Immature natural killer cell (primary cell): ENCODE measurements at regions not wholly inside any gene's neighbourhood (a gene's known extent, or its start where the extent isn't known, plus 50 kb on each side); places are given as distances from the start of the nearest gene placed in this dataset.
"Not testable (repeated sequence)": the region's sequence is repeated elsewhere in the genome, so short reads cannot be mapped to it uniquely, and the experiment has no call there.

ENCODE experiments used
- DNase-seq, 3 donors: peaks; one replicate each; pipeline ENCODE4 v3.0.0; 2022; ENCODE audit warnings: mixed read lengths in 1 of 3
- H3K27ac Mint-ChIP-seq, 6 donors: one replicate each; pipeline ENCODE4 v1.8.0; 2020; ENCODE audit warnings: mixed read lengths in 6 of 6, mild to moderate bottlenecking in 5 of 6, inconsistent platforms in 4 of 6, moderate library complexity in 3 of 6
- H3K27me3 Mint-ChIP-seq, 3 donors: one replicate each; pipeline ENCODE4 v1.8.0; 2020 to 2021; ENCODE audit warnings: low read depth in 3 of 3, mild to moderate bottlenecking in 3 of 3, mixed read lengths in 3 of 3, moderate library complexity in 3 of 3, inconsistent platforms in 1 of 3
- H3K36me3 Mint-ChIP-seq, 3 donors: one replicate each; pipeline ENCODE4 v1.8.0; 2020; ENCODE audit warnings: mixed read lengths in 3 of 3, inconsistent platforms in 2 of 3, mild to moderate bottlenecking in 2 of 3
- H3K4me1 Mint-ChIP-seq, 2 donors: one replicate each; pipeline ENCODE4 v1.8.0; 2020; ENCODE audit warnings: inconsistent platforms in 2 of 2, mild to moderate bottlenecking in 2 of 2, mixed read lengths in 2 of 2, moderate library complexity in 1 of 2
- H3K4me3 Mint-ChIP-seq, 5 donors: one replicate each; pipeline ENCODE4 v1.8.0; 2020; ENCODE audit warnings: mild to moderate bottlenecking in 5 of 5, mixed read lengths in 5 of 5, inconsistent platforms in 3 of 5, moderate library complexity in 3 of 5
- H3K9me3 Mint-ChIP-seq, 6 donors: one replicate each; pipeline ENCODE4 v1.8.0; 2020; ENCODE audit warnings: mild to moderate bottlenecking in 6 of 6, mixed read lengths in 6 of 6, inconsistent platforms in 4 of 6, moderate library complexity in 3 of 6

- H3K4me1 Mint-ChIP-seq, result not testable (repeated sequence)
Observed at GRCh38 chr7:49507206-49507605, 266.2 kb upstream of the VWC2 start.

DNA sequence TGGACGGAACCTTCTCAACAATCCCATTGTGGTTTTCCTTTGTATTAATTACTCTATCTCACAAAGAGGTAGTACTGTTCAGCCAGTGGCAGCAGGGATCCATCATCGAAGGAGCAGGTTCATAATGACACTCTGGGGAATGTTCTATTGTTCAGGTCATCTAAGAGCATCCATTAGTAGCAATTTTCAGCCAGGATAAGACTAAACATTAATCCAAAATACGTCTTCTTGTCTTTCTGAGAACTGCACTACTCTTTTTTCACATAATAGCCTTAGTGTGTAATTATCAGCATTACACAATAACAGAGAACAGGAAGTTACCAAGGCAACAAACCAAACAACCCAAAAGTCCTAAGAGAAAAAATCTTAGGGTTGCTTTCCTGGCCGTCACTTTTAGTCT lies 259.5 kb upstream of the VWC2 start:
- no peak for DNase-seq
- H3K27me3 Mint-ChIP-seq, result no peaks in the 10 kb centered on the region
- peaks cover 0 to 17% (median 7%) of the 10 kb centered on the region in 6 donors for H3K9me3 Mint-ChIP-seq
- no peaks in the 10 kb centered on the region for H3K36me3 Mint-ChIP-seq
- H3K27ac Mint-ChIP-seq, result no peak overlapping the region
- no peak overlapping the region for H3K4me3 Mint-ChIP-seq
- H3K4me1 Mint-ChIP-seq, result no peaks in the 10 kb centered on the region

More at GRCh38 chr7:49507206-49507605, 266.2 kb upstream of the VWC2 start:
- H3K27ac Mint-ChIP-seq, H3K27me3 Mint-ChIP-seq, H3K4me3 Mint-ChIP-seq, DNase-seq, H3K36me3 Mint-ChIP-seq: not testable (repeated sequence)
- H3K9me3 Mint-ChIP-seq, result peaks cover 0 to 21% (median 7%) of the 10 kb centered on the region in 6 donors

DNA sequence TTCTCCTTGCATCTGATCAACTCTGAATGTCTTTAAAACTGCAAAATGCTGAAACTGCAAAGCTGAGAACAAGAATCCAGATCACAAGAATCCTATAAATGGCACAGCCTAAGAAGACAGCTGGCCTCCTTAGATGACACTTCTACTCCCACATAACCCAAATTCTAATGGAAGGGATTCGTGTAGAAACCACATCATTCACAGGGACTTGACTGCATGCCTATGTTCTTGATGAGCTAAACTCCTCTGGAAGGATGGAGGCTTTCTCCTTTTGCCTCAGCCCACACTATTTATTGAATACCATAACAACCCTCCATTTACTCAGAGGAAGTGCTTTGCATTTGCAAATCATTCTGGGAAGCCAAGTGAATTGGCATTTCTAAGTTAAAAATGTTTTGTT lies 252.5 kb upstream of the VWC2 start:
- H3K27ac Mint-ChIP-seq, result no peak overlapping the region
- peaks cover 0 to 21% (median 6%) of the 10 kb centered on the region in 6 donors for H3K9me3 Mint-ChIP-seq
- peaks cover 0 to 1% (median 0%) of the 10 kb centered on the region in 3 donors for H3K27me3 Mint-ChIP-seq
- H3K4me3 Mint-ChIP-seq, result no peak overlapping the region
- DNase-seq, result no peak
- no peaks in the 10 kb centered on the region for H3K36me3 Mint-ChIP-seq
- no peaks in the 10 kb centered on the region for H3K4me1 Mint-ChIP-seq

GRCh38 chr7:49522111-49522510 lies 251.3 kb upstream of the VWC2 start:
- H3K4me3 Mint-ChIP-seq, result no peak overlapping the region
- no peak for DNase-seq
- no peaks in the 10 kb centered on the region for H3K4me1 Mint-ChIP-seq
- H3K27me3 Mint-ChIP-seq, result peaks cover 0 to 4% (median 0%) of the 10 kb centered on the region in 3 donors
- no peak overlapping the region for H3K27ac Mint-ChIP-seq
- H3K36me3 Mint-ChIP-seq, result no peaks in the 10 kb centered on the region
- H3K9me3 Mint-ChIP-seq, result peaks cover 0 to 26% (median 5%) of the 10 kb centered on the region in 6 donors

GRCh38 chr7:49523870-49524269 lies 249.6 kb upstream of the VWC2 start:
- Mint-ChIP-seq H3K27ac (no peak overlapping the region), H3K9me3 (peaks cover 0 to 39% (median 7%) of the 10 kb centered on the region in 6 donors), H3K27me3 (peaks cover 0 to 4% (median 0%) of the 10 kb centered on the region in 3 donors), H3K4me3 (no peak overlapping the region), H3K36me3 (no peaks in the 10 kb centered on the region), H3K4me1 (no peaks in the 10 kb centered on the region)
- DNase-seq, result no peak

DNA sequence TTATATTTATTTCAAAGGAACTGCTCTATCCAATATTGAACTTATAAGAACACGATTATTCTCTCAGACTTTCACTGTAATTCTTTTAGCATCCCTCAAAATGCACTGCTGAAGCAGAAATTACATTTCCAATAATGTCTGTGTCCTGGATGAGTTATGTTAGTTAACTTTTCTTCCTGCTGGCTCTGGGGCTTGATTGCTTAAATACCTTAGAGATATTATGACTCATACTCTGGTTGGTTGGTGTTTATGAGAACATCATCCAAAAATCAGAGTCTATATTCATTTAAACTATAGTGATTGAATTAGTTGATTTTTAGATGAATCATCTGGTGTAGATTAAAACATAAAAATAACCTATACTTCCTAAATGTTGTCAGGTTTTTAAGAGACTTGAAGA lies 246.3 kb upstream of the VWC2 start:
- H3K4me3 Mint-ChIP-seq, result no peak overlapping the region
- H3K4me1 Mint-ChIP-seq, result no peaks in the 10 kb centered on the region

DNA sequence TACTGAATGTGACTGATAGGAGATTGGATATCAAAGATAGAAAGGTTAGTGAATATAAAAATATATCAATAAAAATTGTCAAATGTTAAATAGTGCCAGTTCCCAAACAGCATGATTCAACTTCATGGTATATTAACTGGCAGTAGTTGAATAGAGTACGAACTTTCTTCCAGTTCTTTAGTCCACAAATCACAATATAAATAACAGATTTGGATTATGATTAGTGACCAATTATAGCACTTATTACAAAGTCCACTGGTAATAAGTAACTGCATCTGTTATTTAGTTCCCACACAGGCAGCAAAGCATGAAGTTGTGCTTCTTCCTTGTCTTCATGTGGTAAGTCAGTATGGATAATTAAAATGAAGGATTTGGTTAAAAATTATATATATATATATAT lies 243.0 kb upstream of the VWC2 start:
- Mint-ChIP-seq H3K27ac (no peak overlapping the region), H3K4me3 (no peak overlapping the region), H3K4me1 (no peaks in the 10 kb centered on the region), H3K9me3 (peaks cover 7 to 34% (median 16%) of the 10 kb centered on the region in 6 donors), H3K27me3 (peaks cover 0 to 5% (median 2%) of the 10 kb centered on the region in 3 donors), H3K36me3 (no peaks in the 10 kb centered on the region)
- DNase-seq, result no peak

More for the DNA sequence above, 246.3 kb upstream of the VWC2 start:
- Mint-ChIP-seq H3K27ac (no peak overlapping the region), H3K36me3 (no peaks in the 10 kb centered on the region), H3K9me3 (peaks cover 3 to 35% (median 10%) of the 10 kb centered on the region in 6 donors), H3K27me3 (peaks cover 0 to 3% (median 2%) of the 10 kb centered on the region in 3 donors)
- no peak for DNase-seq

DNA sequence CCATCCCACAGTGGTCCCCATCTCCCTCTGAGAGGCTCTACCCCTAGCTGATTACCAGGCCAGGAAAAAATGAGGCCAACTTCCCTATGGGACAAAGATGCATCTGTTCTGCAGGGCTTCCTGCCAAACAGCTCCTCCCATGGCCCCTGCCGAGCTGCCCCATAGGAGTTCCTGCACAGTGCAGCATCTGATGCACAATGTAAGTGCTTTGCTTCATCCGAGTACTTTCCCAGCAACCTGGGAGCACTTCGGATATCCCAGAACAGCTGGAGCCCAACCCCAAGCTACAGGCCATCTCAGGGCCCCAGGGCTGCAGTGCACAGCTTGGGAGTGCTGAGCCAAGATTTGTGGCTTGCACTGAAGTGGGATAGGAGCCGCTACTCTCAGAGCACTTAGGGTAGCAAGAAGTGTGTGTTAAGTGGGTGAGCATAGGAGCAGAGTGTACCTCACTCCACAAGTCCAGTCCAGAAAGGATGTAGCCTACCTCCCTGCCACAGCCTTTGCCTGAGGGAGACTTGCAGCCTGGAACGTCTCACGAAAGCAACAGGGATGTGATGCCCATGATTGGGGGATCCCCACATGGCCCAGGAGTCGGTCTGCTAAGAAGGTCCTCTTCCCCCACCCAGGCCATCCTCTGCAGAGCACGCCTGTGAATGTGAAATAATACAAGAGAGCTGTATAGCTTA lies 209.6 kb upstream of the VWC2 start:
- Mint-ChIP-seq H3K27me3 (no peaks in the 10 kb centered on the region), H3K36me3 (no peaks in the 10 kb centered on the region), H3K27ac (no peak overlapping the region), H3K4me3 (no peak overlapping the region), H3K4me1 (no peaks in the 10 kb centered on the region), H3K9me3 (peaks cover 9 to 47% (median 23%) of the 10 kb centered on the region in 6 donors)
- DNase-seq, result no peak

- Mint-ChIP-seq H3K27ac (no peak overlapping the region), H3K4me1 (no peaks in the 10 kb centered on the region), H3K27me3 (no peaks in the 10 kb centered on the region), H3K36me3 (no peaks in the 10 kb centered on the region), H3K9me3 (peaks cover 9 to 47% (median 22%) of the 10 kb centered on the region in 6 donors), H3K4me3 (no peak overlapping the region)
- no peak for DNase-seq
Observed at GRCh38 chr7:49564379-49564714, 209.1 kb upstream of the VWC2 start.

DNA sequence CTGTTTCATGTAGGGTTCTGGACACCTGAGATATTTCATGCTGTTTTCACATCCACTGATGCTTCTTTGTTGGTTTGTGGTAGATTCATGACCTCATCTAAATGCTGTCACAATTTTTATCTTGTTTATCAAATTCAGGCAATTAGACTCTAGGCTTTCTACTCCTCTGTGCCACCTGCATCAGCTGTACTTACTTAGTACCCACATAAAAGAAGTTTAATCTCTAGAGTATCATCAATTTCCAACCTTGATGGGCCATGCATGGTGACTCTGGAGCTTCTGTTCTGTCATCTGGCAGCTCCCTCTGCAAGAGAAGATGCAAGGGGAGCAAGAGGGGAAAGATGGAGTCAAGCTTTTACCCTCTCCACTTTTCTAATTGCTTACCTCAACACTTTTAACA lies 195.9 kb upstream of the VWC2 start:
- no peaks in the 10 kb centered on the region for H3K27me3 Mint-ChIP-seq
- no peak overlapping the region for H3K4me3 Mint-ChIP-seq
- H3K4me1 Mint-ChIP-seq, result no peaks in the 10 kb centered on the region
- no peaks in the 10 kb centered on the region for H3K36me3 Mint-ChIP-seq
- no peak overlapping the region for H3K27ac Mint-ChIP-seq
- no peak for DNase-seq
- peaks cover 4 to 35% (median 15%) of the 10 kb centered on the region in 6 donors for H3K9me3 Mint-ChIP-seq

DNA sequence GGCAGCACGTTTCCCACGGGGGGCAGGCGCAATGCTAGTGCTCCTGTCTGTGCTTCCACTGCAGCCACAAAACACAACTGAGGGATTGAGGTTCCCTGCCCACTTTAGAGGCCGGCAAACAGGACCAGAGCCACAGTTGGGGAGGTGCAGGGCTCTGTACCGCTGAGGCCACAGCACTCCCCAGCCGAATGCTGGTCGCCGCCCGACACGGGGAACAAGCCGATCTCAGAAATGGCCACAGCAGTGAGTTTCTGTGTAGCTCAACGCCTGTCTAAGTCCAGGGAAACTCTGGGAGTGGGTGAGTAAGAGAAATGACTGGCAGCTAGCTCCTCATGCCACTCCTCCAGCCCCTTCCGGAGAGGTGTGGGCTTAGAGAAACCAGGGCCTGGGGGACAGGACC lies 194.0 kb upstream of the VWC2 start:
- Mint-ChIP-seq H3K36me3 (no peaks in the 10 kb centered on the region), H3K9me3 (peaks cover 3 to 33% (median 17%) of the 10 kb centered on the region in 6 donors), H3K4me3 (no peak overlapping the region), H3K4me1 (no peaks in the 10 kb centered on the region), H3K27me3 (no peaks in the 10 kb centered on the region), H3K27ac (no peak overlapping the region)
- no peak for DNase-seq

DNA sequence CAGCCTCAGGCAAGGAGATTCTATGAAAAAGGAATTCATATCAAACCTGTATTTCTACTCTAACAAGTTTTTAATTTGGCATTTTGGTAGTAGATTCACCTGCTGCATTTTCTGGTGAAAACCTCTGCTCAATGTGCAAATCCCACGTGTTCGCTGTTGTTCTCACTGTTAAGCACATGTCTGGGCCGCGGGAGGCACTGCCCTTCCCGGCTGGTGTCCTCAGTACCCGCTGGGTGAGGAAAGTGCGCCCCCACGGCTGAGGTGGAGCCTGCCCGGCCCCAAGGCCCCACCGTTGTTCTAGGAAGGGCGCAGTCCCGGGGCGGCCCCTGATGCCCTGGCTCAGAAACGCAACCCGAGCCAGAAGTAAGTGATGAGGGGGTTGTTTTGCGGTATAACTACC lies 193.4 kb upstream of the VWC2 start:
- peaks cover 3 to 33% (median 17%) of the 10 kb centered on the region in 6 donors for H3K9me3 Mint-ChIP-seq
- no peak overlapping the region for H3K4me3 Mint-ChIP-seq
- H3K4me1 Mint-ChIP-seq, result no peaks in the 10 kb centered on the region
- no peaks in the 10 kb centered on the region for H3K27me3 Mint-ChIP-seq
- DNase-seq, result no peak
- H3K36me3 Mint-ChIP-seq, result no peaks in the 10 kb centered on the region
- H3K27ac Mint-ChIP-seq, result no peak overlapping the region

GRCh38 chr7:49580761-49581160 lies 192.7 kb upstream of the VWC2 start:
- DNase-seq, result no peak
- Mint-ChIP-seq H3K9me3 (peaks cover 3 to 33% (median 17%) of the 10 kb centered on the region in 6 donors), H3K4me3 (no peak overlapping the region), H3K4me1 (no peaks in the 10 kb centered on the region), H3K27me3 (no peaks in the 10 kb centered on the region), H3K27ac (no peak overlapping the region), H3K36me3 (no peaks in the 10 kb centered on the region)

GRCh38 chr7:49583440-49583839 lies 190.0 kb upstream of the VWC2 start:
- Mint-ChIP-seq H3K9me3 (peaks cover 3 to 35% (median 17%) of the 10 kb centered on the region in 6 donors), H3K36me3 (no peaks in the 10 kb centered on the region), H3K27ac (no peak overlapping the region), H3K4me3 (no peak overlapping the region), H3K27me3 (no peaks in the 10 kb centered on the region), H3K4me1 (no peaks in the 10 kb centered on the region)
- no peak for DNase-seq
